GM23248 (cell line): ENCODE measurements at regions not wholly inside any gene's neighbourhood (a gene's known extent, or its start where the extent isn't known, plus 50 kb on each side); places are given as distances from the start of the nearest gene placed in this dataset.

ENCODE experiments used
- DNase-seq: peaks from one replicate; pipeline ENCODE4 v3.0.0-alpha.2; 2015
- H2AFZ ChIP-seq: fragments of 200-600 bp; sonication (generic); 2 replicates; pipeline ENCODE4 v1.6.1; 2016; ENCODE audit warnings: antibody characterized with exemption
- H3F3A ChIP-seq: fragments of 200-600 bp; sonication (generic); 2 replicates; pipeline ENCODE4 v1.6.1; 2016; ENCODE audit warnings: mild to moderate bottlenecking, antibody characterized with exemption, mixed run types; ENCODE audit not compliant: insufficient read depth
- H3K27ac ChIP-seq: fragments of 200-600 bp; sonication (generic); 2 replicates; pipeline ENCODE4 v1.5.1; 2016; ENCODE audit warnings: mild to moderate bottlenecking
- H3K27me3 ChIP-seq: fragments of 200-600 bp; sonication (generic); replicated peaks from 2 replicates; pipeline ENCODE4 v1.6.1; 2016; ENCODE audit warnings: mild to moderate bottlenecking; ENCODE audit not compliant: insufficient read depth
- H3K36me3 ChIP-seq: fragments of 200-600 bp; sonication (generic); 2 replicates; pipeline ENCODE4 v1.6.1; 2016; ENCODE audit warnings: low read depth, mild to moderate bottlenecking
- H3K4me1 ChIP-seq: fragments of 200-600 bp; sonication (generic); 2 replicates; pipeline ENCODE4 v1.6.1; 2016; ENCODE audit warnings: mild to moderate bottlenecking; ENCODE audit not compliant: insufficient read depth
- H3K4me2 ChIP-seq: fragments of 200-600 bp; sonication (generic); one replicate; pipeline ENCODE4 v1.6.1; 2016; ENCODE audit warnings: mild to moderate bottlenecking; ENCODE audit not compliant: unreplicated experiment
- H3K4me3 ChIP-seq: fragments of 200-600 bp; sonication (generic); 2 replicates; pipeline ENCODE4 v1.5.1; 2016; ENCODE audit warnings: mild to moderate bottlenecking
- H3K79me2 ChIP-seq: fragments of 200-600 bp; sonication (generic); 2 replicates; pipeline ENCODE4 v1.6.1; 2016; ENCODE audit warnings: mild to moderate bottlenecking; ENCODE audit not compliant: insufficient read depth
- H3K9ac ChIP-seq: fragments of 200-600 bp; sonication (generic); 2 replicates; pipeline ENCODE4 v1.6.1; 2016; ENCODE audit warnings: mild to moderate bottlenecking
- H3K9me2 ChIP-seq: fragments of 200-600 bp; sonication (generic); 2 replicates; pipeline ENCODE4 v1.6.1; 2016; ENCODE audit warnings: mixed run types, mild to moderate bottlenecking, moderate library complexity; ENCODE audit not compliant: insufficient read depth
- H3K9me3 ChIP-seq: fragments of 200-600 bp; sonication (generic); one replicate; pipeline ENCODE4 v1.6.1; 2017; ENCODE audit warnings: low read depth
- H4K20me1 ChIP-seq: fragments of 200-600 bp; sonication (generic); 2 replicates; pipeline ENCODE4 v1.6.0; 2016; ENCODE audit not compliant: insufficient read depth
- EZH2 ChIP-seq: fragments of 200-600 bp; sonication (generic); IDR thresholded peaks from 2 replicates; pipeline ENCODE4 v1.6.1; 2018; ENCODE audit warnings: antibody characterized with exemption, mild to moderate bottlenecking; ENCODE audit not compliant: insufficient read depth, poor library complexity, severe bottlenecking
- EZH2phosphoT487 ChIP-seq: fragments of 200-600 bp; sonication (generic); IDR thresholded peaks from 2 replicates; pipeline ENCODE4 v1.6.1; 2018; ENCODE audit warnings: antibody characterized with exemption, moderate library complexity, mild to moderate bottlenecking, low read depth; ENCODE audit not compliant: insufficient read depth
- WGBS, 2 experiments: methylation state at CpG; one replicate each; pipeline ENCODE4 v1.1.6; 2015 to 2017; ENCODE audit warnings: low lambda C conversion rate in 2 of 2, low coverage in 1 of 2; ENCODE audit errors: missing lambda C conversion rate in 2 of 2; 5-methylcytosine and 5-hydroxymethylcytosine counted together
- in situ Hi-C: fragments of 300-500 bp; cut with MboI; formaldehyde crosslinking; loops from 2 replicates; pipeline ENCODE4 v1.15.0; 2020

GRCh38 chrX:129026202-129026601 is 497.1 kb downstream of the SMARCA1 start:
- H2AFZ ChIP-seq: no peak overlapping the region
- no peaks in the 10 kb centered on the region for H3F3A ChIP-seq
- in situ Hi-C loops: no loop called here
- H3K9me3 ChIP-seq: no peaks in the 10 kb centered on the region
- H3K4me1 ChIP-seq: no peaks in the 10 kb centered on the region
- H3K27ac ChIP-seq: no peak overlapping the region
- no peak for TF ChIP-seq EZH2
- no peak for TF ChIP-seq EZH2phosphoT487
- 7 to 20% methylated on average over 6 of the region's 6 CpGs for WGBS, 2 experiments
- no peak for DNase-seq
- H3K9ac ChIP-seq: no peak overlapping the region
- H3K4me2 ChIP-seq: no peak overlapping the region
- H3K27me3 ChIP-seq: no peaks in the 10 kb centered on the region
- H3K9me2 ChIP-seq: no peaks in the 10 kb centered on the region
- H3K4me3 ChIP-seq: no peak overlapping the region
- no peaks in the 10 kb centered on the region for H3K36me3 ChIP-seq
- no peaks in the 10 kb centered on the region for H3K79me2 ChIP-seq
- H4K20me1 ChIP-seq: no peaks in the 10 kb centered on the region

- Histone ChIP-seq H3K9me2 (no peaks in the 10 kb centered on the region), H2AFZ (no peak overlapping the region), H3K79me2 (no peaks in the 10 kb centered on the region), H3K27me3 (no peaks in the 10 kb centered on the region), H3K36me3 (no peaks in the 10 kb centered on the region), H3K9me3 (no peaks in the 10 kb centered on the region), H3K9ac (no peak overlapping the region), H3K4me1 (no peaks in the 10 kb centered on the region), H3K4me3 (no peak overlapping the region), H3F3A (no peaks in the 10 kb centered on the region), H3K4me2 (no peak overlapping the region), H3K27ac (no peak overlapping the region), H4K20me1 (no peaks in the 10 kb centered on the region)
- DNase-seq: no peak
- 17 to 27% methylated on average over 3 to 4 of the region's 4 CpGs for WGBS, 2 experiments
- TF ChIP-seq EZH2phosphoT487 (no peak), EZH2 (no peak)
- in situ Hi-C loops: no loop called here
These were observed 497.9 kb downstream of the SMARCA1 start for GRCh38 chrX:129025376-129025775.

GRCh38 chrX:129019412-129019811 is 503.9 kb downstream of the SMARCA1 start:
- no peak for DNase-seq
- no peaks in the 10 kb centered on the region for H3K27me3 ChIP-seq
- H3K36me3 ChIP-seq: no peaks in the 10 kb centered on the region
- H3K27ac ChIP-seq: no peak overlapping the region
- H3F3A ChIP-seq: no peaks in the 10 kb centered on the region
- in situ Hi-C loops: no loop called here
- H3K9ac ChIP-seq: no peak overlapping the region
- 18 to 29% methylated on average over 3 of the region's 3 CpGs for WGBS, 2 experiments
- H3K4me3 ChIP-seq: no peak overlapping the region
- H3K79me2 ChIP-seq: no peaks in the 10 kb centered on the region
- no peaks in the 10 kb centered on the region for H3K9me2 ChIP-seq
- H4K20me1 ChIP-seq: no peaks in the 10 kb centered on the region
- H2AFZ ChIP-seq: no peak overlapping the region
- no peak overlapping the region for H3K4me2 ChIP-seq
- TF ChIP-seq EZH2 (no peak), EZH2phosphoT487 (no peak)
- no peaks in the 10 kb centered on the region for H3K9me3 ChIP-seq
- no peaks in the 10 kb centered on the region for H3K4me1 ChIP-seq

GRCh38 chrX:129015381-129015780 is 507.9 kb downstream of the SMARCA1 start:
- no peaks in the 10 kb centered on the region for H3K9me3 ChIP-seq
- no peaks in the 10 kb centered on the region for H3K9me2 ChIP-seq
- in situ Hi-C loops: no loop called here

GRCh38 chrX:129013574-129013973 is 509.7 kb downstream of the SMARCA1 start:
- Histone ChIP-seq H3K9me3 (no peaks in the 10 kb centered on the region), H3K79me2 (no peaks in the 10 kb centered on the region), H2AFZ (no peak overlapping the region), H4K20me1 (no peaks in the 10 kb centered on the region), H3K4me1 (no peaks in the 10 kb centered on the region), H3K4me2 (no peak overlapping the region), H3K27me3 (no peaks in the 10 kb centered on the region), H3K36me3 (no peaks in the 10 kb centered on the region), H3K27ac (no peak overlapping the region), H3K9ac (no peak overlapping the region), H3F3A (no peaks in the 10 kb centered on the region), H3K9me2 (no peaks in the 10 kb centered on the region), H3K4me3 (no peak overlapping the region)
- TF ChIP-seq EZH2phosphoT487: no peak
- no peak for TF ChIP-seq EZH2
- in situ Hi-C loops: no loop called here
- WGBS, 2 experiments: 31 to 47% methylated on average over 3 of the region's 3 CpGs
- no peak for DNase-seq

More at GRCh38 chrX:129015381-129015780, 507.9 kb downstream of the SMARCA1 start:
- Histone ChIP-seq H3F3A (no peaks in the 10 kb centered on the region), H3K9ac (no peak overlapping the region), H4K20me1 (no peaks in the 10 kb centered on the region), H3K4me1 (no peaks in the 10 kb centered on the region), H3K79me2 (no peaks in the 10 kb centered on the region), H3K27me3 (no peaks in the 10 kb centered on the region), H2AFZ (no peak overlapping the region), H3K4me3 (no peak overlapping the region), H3K4me2 (no peak overlapping the region), H3K36me3 (no peaks in the 10 kb centered on the region), H3K27ac (no peak overlapping the region)
- TF ChIP-seq EZH2phosphoT487: no peak
- no peak for TF ChIP-seq EZH2
- WGBS, 2 experiments: 50 to 83% methylated on average over 1 of the region's 1 CpG
- no peak for DNase-seq
